GM23248 (cell line): ENCODE measurements at regions not wholly inside any gene's neighbourhood (a gene's known extent, or its start where the extent isn't known, plus 50 kb on each side); places are given as distances from the start of the nearest gene placed in this dataset.

ENCODE experiments used
- DNase-seq: peaks from one replicate; pipeline ENCODE4 v3.0.0-alpha.2; 2015
- H2AFZ ChIP-seq: fragments of 200-600 bp; sonication (generic); 2 replicates; pipeline ENCODE4 v1.6.1; 2016; ENCODE audit warnings: antibody characterized with exemption
- H3F3A ChIP-seq: fragments of 200-600 bp; sonication (generic); 2 replicates; pipeline ENCODE4 v1.6.1; 2016; ENCODE audit warnings: mild to moderate bottlenecking, antibody characterized with exemption, mixed run types; ENCODE audit not compliant: insufficient read depth
- H3K27ac ChIP-seq: fragments of 200-600 bp; sonication (generic); 2 replicates; pipeline ENCODE4 v1.5.1; 2016; ENCODE audit warnings: mild to moderate bottlenecking
- H3K27me3 ChIP-seq: fragments of 200-600 bp; sonication (generic); replicated peaks from 2 replicates; pipeline ENCODE4 v1.6.1; 2016; ENCODE audit warnings: mild to moderate bottlenecking; ENCODE audit not compliant: insufficient read depth
- H3K36me3 ChIP-seq: fragments of 200-600 bp; sonication (generic); 2 replicates; pipeline ENCODE4 v1.6.1; 2016; ENCODE audit warnings: low read depth, mild to moderate bottlenecking
- H3K4me1 ChIP-seq: fragments of 200-600 bp; sonication (generic); 2 replicates; pipeline ENCODE4 v1.6.1; 2016; ENCODE audit warnings: mild to moderate bottlenecking; ENCODE audit not compliant: insufficient read depth
- H3K4me2 ChIP-seq: fragments of 200-600 bp; sonication (generic); one replicate; pipeline ENCODE4 v1.6.1; 2016; ENCODE audit warnings: mild to moderate bottlenecking; ENCODE audit not compliant: unreplicated experiment
- H3K4me3 ChIP-seq: fragments of 200-600 bp; sonication (generic); 2 replicates; pipeline ENCODE4 v1.5.1; 2016; ENCODE audit warnings: mild to moderate bottlenecking
- H3K79me2 ChIP-seq: fragments of 200-600 bp; sonication (generic); 2 replicates; pipeline ENCODE4 v1.6.1; 2016; ENCODE audit warnings: mild to moderate bottlenecking; ENCODE audit not compliant: insufficient read depth
- H3K9ac ChIP-seq: fragments of 200-600 bp; sonication (generic); 2 replicates; pipeline ENCODE4 v1.6.1; 2016; ENCODE audit warnings: mild to moderate bottlenecking
- H3K9me2 ChIP-seq: fragments of 200-600 bp; sonication (generic); 2 replicates; pipeline ENCODE4 v1.6.1; 2016; ENCODE audit warnings: mixed run types, mild to moderate bottlenecking, moderate library complexity; ENCODE audit not compliant: insufficient read depth
- H3K9me3 ChIP-seq: fragments of 200-600 bp; sonication (generic); one replicate; pipeline ENCODE4 v1.6.1; 2017; ENCODE audit warnings: low read depth
- H4K20me1 ChIP-seq: fragments of 200-600 bp; sonication (generic); 2 replicates; pipeline ENCODE4 v1.6.0; 2016; ENCODE audit not compliant: insufficient read depth
- EZH2 ChIP-seq: fragments of 200-600 bp; sonication (generic); IDR thresholded peaks from 2 replicates; pipeline ENCODE4 v1.6.1; 2018; ENCODE audit warnings: antibody characterized with exemption, mild to moderate bottlenecking; ENCODE audit not compliant: insufficient read depth, poor library complexity, severe bottlenecking
- EZH2phosphoT487 ChIP-seq: fragments of 200-600 bp; sonication (generic); IDR thresholded peaks from 2 replicates; pipeline ENCODE4 v1.6.1; 2018; ENCODE audit warnings: antibody characterized with exemption, moderate library complexity, mild to moderate bottlenecking, low read depth; ENCODE audit not compliant: insufficient read depth
- whole genome bisulfite sequencing, 2 experiments: methylation state at CpG; one replicate each; pipeline ENCODE4 v1.1.6; 2015 to 2017; ENCODE audit warnings: low lambda C conversion rate in 2 of 2, low coverage in 1 of 2; ENCODE audit errors: missing lambda C conversion rate in 2 of 2; 5-methylcytosine and 5-hydroxymethylcytosine counted together
- in situ Hi-C: fragments of 300-500 bp; cut with MboI; formaldehyde crosslinking; loops from 2 replicates; pipeline ENCODE4 v1.15.0; 2020

GRCh38 chr5:7955476-7955875, 86.5 kb downstream of the MTRR start:
- H3K9ac ChIP-seq: no peak overlapping the region
- no peaks in the 10 kb centered on the region for H4K20me1 ChIP-seq
- H3F3A ChIP-seq: no peaks in the 10 kb centered on the region
- no peak overlapping the region for H3K27ac ChIP-seq
- H3K9me3 ChIP-seq: no peaks in the 10 kb centered on the region
- no peak overlapping the region for H3K4me3 ChIP-seq
- in situ Hi-C loops: no loop called here
- peaks cover 3% of the 10 kb centered on the region for H3K27me3 ChIP-seq
- H3K36me3 ChIP-seq: no peaks in the 10 kb centered on the region
- no peak for DNase-seq
- no peaks in the 10 kb centered on the region for H3K79me2 ChIP-seq
- no peaks in the 10 kb centered on the region for H3K9me2 ChIP-seq
- no peaks in the 10 kb centered on the region for H3K4me1 ChIP-seq
- TF ChIP-seq EZH2 (no peak), EZH2phosphoT487 (no peak)
- 37 to 41% methylated on average over 4 of the region's 4 CpGs for WGBS, 2 experiments
- no peak overlapping the region for H2AFZ ChIP-seq
- no peak overlapping the region for H3K4me2 ChIP-seq

GRCh38 chr5:7957329-7957728, 88.4 kb downstream of the MTRR start:
- TF ChIP-seq EZH2phosphoT487: no peak
- no peak for TF ChIP-seq EZH2
- 38 to 53% methylated on average over 4 of the region's 4 CpGs for WGBS, 2 experiments
- DNase-seq: no peak

GRCh38 chr5:7960142-7960541, 91.2 kb downstream of the MTRR start:
- no peak overlapping the region for H3K9ac ChIP-seq
- no peak overlapping the region for H3K27ac ChIP-seq
- H3K27me3 ChIP-seq: no peaks in the 10 kb centered on the region; the same call in 1 of the 2 replicates
- no peaks in the 10 kb centered on the region for H3K79me2 ChIP-seq
- no peaks in the 10 kb centered on the region for H4K20me1 ChIP-seq
- 46 to 48% methylated on average over 7 of the region's 7 CpGs for WGBS, 2 experiments
- H2AFZ ChIP-seq: no peak overlapping the region
- H3K4me1 ChIP-seq: no peaks in the 10 kb centered on the region
- no peak for DNase-seq
- no peak overlapping the region for H3K4me2 ChIP-seq
- no peak overlapping the region for H3K4me3 ChIP-seq
- H3F3A ChIP-seq: no peaks in the 10 kb centered on the region
- no peak for TF ChIP-seq EZH2phosphoT487
- TF ChIP-seq EZH2: no peak
- no peaks in the 10 kb centered on the region for H3K36me3 ChIP-seq
- H3K9me2 ChIP-seq: no peaks in the 10 kb centered on the region
- in situ Hi-C loops: no loop called here
- no peaks in the 10 kb centered on the region for H3K9me3 ChIP-seq

More at GRCh38 chr5:7957329-7957728, 88.4 kb downstream of the MTRR start:
- in situ Hi-C loops: no loop called here
- no peak overlapping the region for H2AFZ ChIP-seq
- H3K9me2 ChIP-seq: no peaks in the 10 kb centered on the region
- no peak overlapping the region for H3K4me3 ChIP-seq
- peaks cover 3% of the 10 kb centered on the region for H3K27me3 ChIP-seq
- no peaks in the 10 kb centered on the region for H3K36me3 ChIP-seq
- no peak overlapping the region for H3K27ac ChIP-seq
- H3K4me1 ChIP-seq: no peaks in the 10 kb centered on the region
- H3K79me2 ChIP-seq: no peaks in the 10 kb centered on the region
- H3K9ac ChIP-seq: no peak overlapping the region
- no peaks in the 10 kb centered on the region for H3F3A ChIP-seq
- H3K9me3 ChIP-seq: no peaks in the 10 kb centered on the region
- H3K4me2 ChIP-seq: no peak overlapping the region
- no peaks in the 10 kb centered on the region for H4K20me1 ChIP-seq

GRCh38 chr5:7961540-7961939, 92.6 kb downstream of the MTRR start:
- 19 to 29% methylated on average over 6 of the region's 6 CpGs for WGBS, 2 experiments
- Histone ChIP-seq H4K20me1 (no peaks in the 10 kb centered on the region), H3K27ac (no peak overlapping the region), H3K9ac (no peak overlapping the region), H3K4me3 (no peak overlapping the region), H3K4me1 (no peaks in the 10 kb centered on the region), H3K36me3 (no peaks in the 10 kb centered on the region), H2AFZ (no peak overlapping the region), H3K27me3 (no peaks in the 10 kb centered on the region), H3K9me2 (no peaks in the 10 kb centered on the region), H3K79me2 (no peaks in the 10 kb centered on the region), H3K4me2 (no peak overlapping the region), H3K9me3 (no peaks in the 10 kb centered on the region), H3F3A (no peaks in the 10 kb centered on the region)
- no peak for DNase-seq
- TF ChIP-seq EZH2 (no peak), EZH2phosphoT487 (no peak)
- in situ Hi-C loops: no loop called here

- Histone ChIP-seq H3K79me2 (no peaks in the 10 kb centered on the region), H3K4me1 (no peaks in the 10 kb centered on the region), H3K27ac (no peak overlapping the region), H3F3A (no peaks in the 10 kb centered on the region), H3K9ac (no peak overlapping the region), H3K9me3 (no peaks in the 10 kb centered on the region), H3K4me3 (no peak overlapping the region), H3K36me3 (no peaks in the 10 kb centered on the region), H4K20me1 (no peaks in the 10 kb centered on the region), H2AFZ (no peak overlapping the region), H3K9me2 (no peaks in the 10 kb centered on the region), H3K4me2 (no peak overlapping the region), H3K27me3 (no peaks in the 10 kb centered on the region)
- in situ Hi-C loops: no loop called here
- no peak for TF ChIP-seq EZH2
- no peak for TF ChIP-seq EZH2phosphoT487
- 33 to 39% methylated on average over 3 of the region's 3 CpGs for WGBS, 2 experiments
- DNase-seq: no peak
These were observed 101.9 kb downstream of the MTRR start for GRCh38 chr5:7970816-7971215.
